NCI-H460 (cell line): ENCODE measurements at regions not wholly inside any gene's neighbourhood (a gene's known extent, or its start where the extent isn't known, plus 50 kb on each side); places are given as distances from the start of the nearest gene placed in this dataset.

Experiments
- DNase-seq: peaks from one replicate; pipeline ENCODE4 v3.0.0-alpha.2; 2016; ENCODE audit warnings: low read depth; ENCODE audit errors: extremely low read depth
- small RNA-seq, 2 experiments: library from RNA; depleted of rRNA; stranded (forward); fragments of <200 nt; gene quantifications; one replicate each; pipeline ENCODE3, GENCODE V24; 2014

DNA sequence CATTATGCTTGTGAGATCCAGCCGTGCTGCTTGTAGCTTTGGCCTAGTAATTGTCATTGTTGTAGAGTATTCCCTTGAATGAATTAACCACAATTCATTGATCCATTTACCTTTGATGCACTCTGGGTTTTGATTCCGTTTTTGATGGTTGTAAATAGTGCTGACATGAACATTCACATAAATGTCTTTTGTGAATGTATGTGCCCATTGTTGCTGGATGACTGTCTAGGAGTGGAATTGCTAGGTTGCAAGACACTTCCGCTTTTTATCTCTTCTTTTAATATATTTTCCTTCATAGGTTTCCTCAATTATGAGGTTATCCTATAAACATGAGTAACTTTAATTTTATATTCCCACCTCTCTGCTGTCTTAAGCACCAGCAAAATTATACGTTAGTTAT lies 104.8 kb upstream of the CCDC68 start:
- DNase-seq: no peak

DNA sequence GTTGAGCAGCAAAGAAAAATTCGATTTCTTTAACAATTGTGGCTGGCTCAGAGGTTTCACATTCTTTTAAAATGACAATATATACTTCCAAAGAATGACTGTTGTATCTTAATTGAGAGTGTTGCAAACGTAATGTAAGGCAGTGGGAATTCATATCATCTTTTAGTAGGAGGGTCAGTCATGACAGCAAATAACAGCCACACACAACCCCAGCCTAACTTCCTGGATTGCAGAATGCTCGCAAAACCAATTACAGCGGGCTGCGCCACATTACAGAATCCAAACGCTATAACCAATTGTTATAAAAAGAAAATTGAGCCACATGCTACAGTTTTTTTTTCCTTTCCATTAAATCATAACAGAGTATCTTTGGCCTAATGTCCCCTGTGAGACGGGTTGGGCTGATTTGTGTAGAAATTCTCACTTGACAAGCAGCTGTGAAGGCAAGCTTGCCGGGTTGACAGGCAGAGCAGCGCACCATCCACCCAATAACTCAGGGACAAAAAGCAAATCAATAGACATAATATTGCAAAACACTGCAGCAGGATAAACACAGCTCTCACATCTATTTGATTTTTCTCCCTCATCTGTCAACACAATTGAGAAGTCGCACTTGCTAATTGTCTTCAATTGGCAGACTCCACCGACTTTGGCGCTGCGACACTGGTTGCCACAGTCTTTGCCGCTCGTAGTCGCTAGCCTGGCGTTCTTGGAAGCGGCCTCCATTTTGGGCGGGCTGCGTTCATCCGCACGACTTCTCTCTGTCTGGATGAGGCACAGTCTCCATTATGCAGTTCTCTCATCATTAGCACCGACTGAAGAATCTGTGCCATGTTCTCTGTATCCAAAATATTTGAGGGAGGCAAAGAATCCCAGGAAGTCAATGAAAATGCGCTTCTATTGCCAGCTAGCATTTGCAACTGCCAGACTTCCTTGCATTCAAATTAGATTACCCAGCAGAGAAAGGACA lies 95.0 kb upstream of the CCDC68 start:
- DNase-seq: no peak

DNA sequence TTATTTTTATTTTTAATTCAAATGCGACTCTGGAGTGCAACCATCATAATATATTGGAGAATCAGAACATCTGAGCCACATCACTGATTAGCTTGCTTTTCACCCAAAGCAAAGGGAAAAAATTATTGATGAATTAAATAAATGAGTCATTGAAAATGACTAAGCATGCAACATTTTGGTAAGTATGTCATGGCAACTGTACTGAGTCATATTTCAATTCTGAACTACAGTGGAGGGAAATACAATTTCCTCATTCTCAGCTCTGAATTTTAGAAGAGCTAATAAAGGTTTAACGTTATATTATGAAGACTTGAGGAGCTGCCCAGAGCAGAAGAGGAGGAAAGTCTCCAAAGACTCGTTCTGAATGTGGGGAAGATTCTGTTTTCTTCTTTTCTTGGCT lies 89.6 kb upstream of the CCDC68 start:
- peak; percentile 0 for DNase-seq

DNA sequence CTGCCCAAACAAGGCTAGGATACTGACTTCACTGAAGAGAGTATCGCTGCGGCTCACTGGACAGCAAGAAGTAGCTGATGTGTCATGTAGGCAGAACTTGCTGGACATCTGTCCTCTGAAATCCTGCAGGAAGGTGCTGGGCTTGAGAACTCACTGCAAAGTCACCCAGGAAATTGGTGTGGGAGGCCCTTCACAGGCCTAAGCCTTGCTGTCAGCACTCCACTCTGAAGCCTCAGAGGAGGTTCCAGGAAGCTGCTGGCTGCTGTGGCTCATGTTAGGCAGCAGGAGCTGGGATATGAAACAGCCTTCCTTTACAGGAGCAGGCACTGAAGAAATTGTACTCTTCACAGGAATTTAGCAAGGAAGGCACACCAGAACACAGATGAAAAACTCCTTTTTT lies 88.3 kb upstream of the CCDC68 start:
- no peak for DNase-seq

DNA sequence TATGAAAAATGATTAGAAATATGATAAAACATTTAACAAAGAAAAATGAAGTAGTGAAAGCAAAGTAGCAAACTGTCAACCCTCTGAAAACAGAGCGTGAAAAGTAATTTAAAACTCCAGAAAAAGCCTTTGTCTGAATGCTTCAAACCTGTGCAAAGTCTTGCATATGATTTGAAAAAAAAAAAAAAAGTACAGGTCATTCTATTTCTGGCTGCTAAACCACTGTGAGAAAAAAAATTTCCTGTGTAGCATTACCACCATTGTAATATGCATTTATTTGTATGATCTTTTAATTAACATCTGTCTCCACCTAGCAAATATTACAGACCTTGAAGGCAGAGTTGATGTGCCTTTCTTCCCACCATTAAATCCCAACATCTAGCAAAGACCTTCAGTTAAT lies 82.1 kb upstream of the CCDC68 start:
- no peak for DNase-seq

DNA sequence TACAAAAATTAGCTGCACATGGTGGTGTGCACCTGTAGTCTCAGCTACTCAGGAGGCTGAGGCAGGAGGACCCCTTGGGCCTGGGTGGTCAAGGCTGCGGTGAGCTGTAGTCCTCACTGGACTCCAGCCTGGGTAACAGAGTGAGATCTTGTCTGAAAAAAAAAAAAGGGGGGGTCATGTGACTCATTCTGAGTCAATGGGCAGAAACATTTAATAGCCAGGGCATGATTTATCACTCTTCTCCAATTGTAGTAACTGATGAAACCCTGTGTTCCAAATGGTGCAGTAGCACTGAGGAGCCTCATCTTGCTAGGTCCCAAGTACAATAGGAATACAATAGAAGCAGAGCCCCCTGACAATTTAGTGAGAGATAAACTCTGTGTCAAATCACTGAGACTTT lies 78.9 kb upstream of the CCDC68 start:
- no peak for DNase-seq

DNA sequence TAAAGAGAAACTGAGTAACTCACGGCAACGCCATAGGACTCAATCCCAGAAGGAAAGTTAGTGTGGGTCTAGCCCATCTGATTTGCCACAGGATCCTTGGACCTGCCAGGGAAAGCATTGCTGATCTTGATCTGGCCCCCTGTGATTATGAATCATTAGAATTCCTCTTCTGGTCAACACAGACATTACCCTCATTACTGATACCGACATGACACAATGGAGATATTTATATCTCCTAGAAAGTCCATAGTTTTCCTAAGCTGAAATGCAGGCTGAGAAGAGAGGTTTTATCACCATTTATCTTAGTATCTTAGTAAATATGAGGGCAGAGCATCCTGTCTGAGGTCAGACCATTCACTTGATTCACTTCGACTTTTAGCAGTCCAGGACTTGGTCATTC lies 75.5 kb upstream of the CCDC68 start:
- DNase-seq: no peak

DNA sequence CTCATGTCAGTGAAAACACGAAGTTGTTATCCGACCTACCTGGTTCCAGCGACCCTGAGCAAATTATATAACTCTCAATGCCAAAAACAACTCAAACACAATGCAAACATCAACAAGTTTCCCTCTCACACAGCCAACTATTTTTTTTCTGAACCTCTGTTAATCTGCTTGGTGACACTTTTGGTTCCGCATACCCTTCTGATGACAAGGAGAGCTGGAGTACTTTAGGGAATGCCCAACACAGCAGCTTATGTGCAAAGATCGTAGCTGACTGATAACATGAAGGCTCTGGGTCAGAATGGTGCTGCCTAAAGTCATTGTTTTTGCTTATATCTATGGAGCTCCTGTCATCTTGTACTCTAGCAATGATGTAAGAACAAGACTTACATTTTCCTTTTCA lies 72.7 kb upstream of the CCDC68 start:
- DNase-seq: no peak

DNA sequence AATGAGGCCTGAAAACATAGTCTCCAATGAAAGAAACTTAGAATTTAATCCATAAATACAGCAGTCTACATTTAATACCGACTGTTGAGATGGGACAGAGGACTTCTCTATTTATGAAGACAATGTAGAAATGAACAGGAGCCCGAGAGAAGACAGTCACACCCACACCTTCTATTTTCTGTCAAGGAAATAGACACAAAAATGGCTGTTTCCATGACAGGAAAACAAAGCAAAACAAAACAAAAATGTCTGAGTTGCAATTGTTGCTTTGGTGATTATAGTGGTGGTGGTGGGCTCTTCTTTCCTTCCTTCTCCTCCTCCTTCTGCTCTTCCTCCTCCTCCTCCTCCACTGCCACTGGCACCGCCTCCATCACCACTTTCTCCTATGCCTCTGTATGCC lies 72.3 kb upstream of the CCDC68 start:
- no peak for DNase-seq

DNA sequence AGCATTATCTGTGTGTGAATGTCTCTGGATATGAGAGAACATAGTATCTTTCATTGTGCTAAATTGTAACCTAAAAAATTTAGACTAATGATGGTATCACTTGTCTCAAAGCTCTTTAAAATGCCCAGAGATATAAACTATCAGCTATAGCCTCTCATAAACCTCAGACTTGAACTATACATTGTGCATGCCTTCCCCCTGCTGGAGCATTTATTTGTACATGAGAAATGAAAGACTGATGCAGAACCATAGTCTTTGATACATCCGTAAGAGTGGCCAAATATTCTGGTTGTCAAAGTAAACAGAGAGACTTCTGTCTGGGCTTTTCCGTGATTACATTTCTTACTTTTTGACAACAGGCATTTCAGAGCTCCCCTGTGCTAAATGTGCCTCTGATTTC lies 71.9 kb upstream of the CCDC68 start:
- DNase-seq: no peak

DNA sequence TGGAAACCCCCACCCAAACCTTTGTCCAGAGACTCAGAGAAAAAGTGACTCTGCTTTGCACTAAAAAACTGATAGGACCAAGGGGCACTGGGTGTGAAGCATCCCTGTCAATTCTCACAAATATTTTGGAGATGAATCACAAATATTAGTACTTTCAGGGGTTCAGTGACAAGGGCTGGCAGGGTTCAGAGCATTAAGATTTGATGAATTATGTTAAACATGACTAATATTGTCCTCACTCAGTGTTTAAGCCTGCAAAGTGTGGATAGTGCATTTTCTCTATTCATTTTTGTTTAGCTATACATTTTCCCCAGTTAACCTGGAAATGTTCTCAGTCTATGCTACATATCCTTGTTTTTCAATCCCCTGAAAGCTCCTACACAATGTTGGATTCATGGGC lies 65.3 kb upstream of the CCDC68 start:
- no peak for DNase-seq

DNA sequence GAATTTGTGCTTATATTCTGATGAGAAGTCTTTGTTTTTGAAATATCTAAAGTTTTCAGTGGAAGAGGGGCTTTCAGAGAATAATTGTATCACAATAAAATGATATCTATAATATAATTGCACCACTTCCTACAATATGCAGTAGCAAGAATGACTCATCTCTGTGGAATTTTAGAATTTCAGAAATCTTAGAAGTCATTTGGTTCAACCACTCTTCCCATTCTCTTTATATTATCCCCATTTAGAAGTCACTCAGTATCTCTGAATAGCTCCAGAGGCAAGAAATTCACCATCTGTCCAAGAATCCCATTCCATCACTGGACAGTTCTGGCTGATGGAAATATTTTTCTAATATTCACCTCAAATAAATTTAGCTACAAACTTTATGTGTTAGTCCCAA lies 59.3 kb upstream of the CCDC68 start:
- DNase-seq: peak; percentile 15

DNA sequence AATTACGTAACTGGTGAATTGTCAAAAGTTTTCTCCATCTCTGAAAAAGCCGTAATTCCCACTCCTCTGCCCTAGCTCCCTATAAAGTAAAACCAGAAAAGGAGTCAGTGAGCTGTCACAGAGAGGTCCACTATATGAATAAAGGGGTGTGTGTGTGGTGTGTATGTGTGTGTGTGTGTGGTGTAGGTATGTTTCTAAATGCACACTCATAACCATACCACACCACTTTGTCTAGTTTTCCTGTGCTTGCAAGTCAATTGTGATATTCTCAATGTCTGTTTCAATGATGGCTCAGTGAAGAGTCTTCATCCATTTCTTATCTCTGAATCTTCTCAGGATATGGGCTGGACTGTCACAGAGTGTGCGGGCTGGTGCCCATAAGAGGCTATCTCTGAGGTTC lies 54.8 kb upstream of the CCDC68 start:
- no peak for DNase-seq

DNA sequence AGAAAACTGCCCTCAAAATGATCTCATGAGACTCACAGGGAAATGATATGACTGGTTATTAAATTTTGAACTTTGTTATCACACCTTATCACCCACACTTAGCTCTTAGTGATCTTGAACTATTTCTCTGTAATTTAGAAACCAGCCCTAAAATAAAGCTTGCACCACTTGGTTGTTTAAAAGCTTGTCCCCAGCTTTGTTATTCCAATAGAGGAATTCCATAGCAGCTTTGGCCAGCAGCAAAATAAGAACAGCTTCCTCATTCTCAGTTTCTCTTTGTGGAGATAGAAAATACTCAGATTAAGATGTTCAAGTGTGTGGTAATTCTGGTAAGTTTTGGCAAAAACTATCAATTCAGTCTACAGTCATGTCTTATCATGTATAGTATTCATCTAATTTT lies 54.4 kb upstream of the CCDC68 start:
- DNase-seq: no peak

DNA sequence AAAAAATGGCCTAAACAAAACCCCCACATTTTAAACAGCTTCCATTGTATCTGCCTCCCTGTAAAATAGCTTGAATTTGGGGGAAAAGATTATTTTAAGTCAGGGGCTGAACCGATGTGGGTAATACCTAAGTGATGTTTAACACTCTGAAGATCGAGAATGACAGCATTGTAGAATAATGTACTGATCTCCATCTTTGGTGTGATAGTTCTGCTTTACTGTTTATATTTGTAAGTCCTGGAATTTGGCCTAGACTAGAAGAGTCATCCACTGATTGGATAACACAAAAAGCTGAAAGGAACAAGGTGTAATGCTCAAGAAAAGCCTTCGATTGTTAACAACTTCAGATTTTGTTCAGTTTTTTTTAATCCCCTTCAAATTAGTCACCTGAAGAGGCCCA lies 53.8 kb upstream of the CCDC68 start:
- no peak for DNase-seq

DNA sequence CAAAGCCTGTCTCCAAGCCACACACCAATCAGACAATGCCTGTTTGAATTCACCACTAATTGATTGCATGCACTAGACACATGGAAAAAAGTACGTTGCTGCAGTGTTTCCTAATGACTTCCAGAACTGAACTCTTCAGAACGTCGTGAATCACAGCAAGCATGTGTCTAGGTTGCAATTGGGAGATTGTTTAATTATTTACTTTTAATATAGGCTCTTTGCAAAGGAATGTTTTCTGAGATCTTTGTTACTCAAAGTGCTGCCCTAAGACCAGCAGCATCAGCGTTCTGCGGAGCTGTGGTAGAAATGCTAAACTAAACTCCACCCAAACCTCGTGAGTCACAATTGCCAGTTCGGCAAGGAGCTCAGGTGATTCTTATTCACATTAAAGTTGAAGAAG lies 52.7 kb upstream of the CCDC68 start:
- DNase-seq: no peak

Small RNA genes lying in the stretch of these regions (small RNA-seq; reads per million reads assigned to genes)
- gene RNA5SP459: 0 reads per million in 2 experiments
